ENCODE measurements at regions not wholly inside any gene's neighbourhood (a gene's known extent, or its start where the extent isn't known, plus 50 kb on each side); places are given as distances from the start of the nearest gene placed in this dataset.
"Not testable (repeated sequence)": the region's sequence is repeated elsewhere in the genome, so short reads cannot be mapped to it uniquely, and the experiment has no call there.

- DNase-seq: not testable (repeated sequence)
These were observed 234.2 kb upstream of the ANXA10 start for GRCh38 chr4:167858127-167858526.

- DNase-seq: no peak
These were observed 225.1 kb upstream of the ANXA10 start for GRCh38 chr4:167867191-167867590.

DNA sequence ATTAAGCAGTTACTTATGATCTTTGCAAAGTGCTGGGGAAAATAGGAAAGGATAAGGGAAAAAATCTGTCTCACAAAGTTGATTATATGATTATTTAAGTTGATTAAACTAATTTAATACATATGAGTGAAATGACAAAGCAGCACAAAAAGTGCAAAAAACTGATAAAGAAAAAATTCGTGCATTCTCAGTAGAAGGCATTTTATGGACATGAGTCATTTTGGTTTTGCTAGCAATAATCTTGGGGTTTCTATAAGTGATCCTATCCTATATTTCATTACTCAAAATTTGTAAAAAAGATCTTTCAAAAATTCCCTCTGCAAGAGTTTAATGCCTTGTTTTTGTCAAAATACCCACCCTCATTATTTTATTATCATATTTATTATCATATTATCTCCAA lies 224.2 kb upstream of the ANXA10 start:
- no peak for DNase-seq

DNA sequence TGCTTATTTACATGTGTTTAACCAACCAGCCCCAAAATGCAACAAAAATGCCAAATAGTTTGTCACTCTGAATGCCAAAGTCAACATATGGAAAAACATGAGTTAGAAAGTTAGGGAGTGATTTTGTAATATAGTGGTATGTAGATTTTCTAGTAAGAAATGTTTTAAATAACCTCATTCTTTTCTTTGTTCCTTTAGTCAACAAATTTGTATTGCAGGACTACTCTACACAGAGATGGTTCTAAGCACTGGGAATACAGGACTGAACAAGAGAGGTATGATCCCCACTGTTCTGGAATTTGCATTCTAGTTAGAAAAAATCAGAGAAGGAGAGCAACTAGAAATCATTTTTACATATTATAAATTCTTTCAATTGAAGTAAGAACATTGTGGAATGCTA lies 218.8 kb upstream of the ANXA10 start:
- DNase-seq: no peak

- DNase-seq: not testable (repeated sequence)
These were observed 216.2 kb upstream of the ANXA10 start for GRCh38 chr4:167876091-167876490.

DNA sequence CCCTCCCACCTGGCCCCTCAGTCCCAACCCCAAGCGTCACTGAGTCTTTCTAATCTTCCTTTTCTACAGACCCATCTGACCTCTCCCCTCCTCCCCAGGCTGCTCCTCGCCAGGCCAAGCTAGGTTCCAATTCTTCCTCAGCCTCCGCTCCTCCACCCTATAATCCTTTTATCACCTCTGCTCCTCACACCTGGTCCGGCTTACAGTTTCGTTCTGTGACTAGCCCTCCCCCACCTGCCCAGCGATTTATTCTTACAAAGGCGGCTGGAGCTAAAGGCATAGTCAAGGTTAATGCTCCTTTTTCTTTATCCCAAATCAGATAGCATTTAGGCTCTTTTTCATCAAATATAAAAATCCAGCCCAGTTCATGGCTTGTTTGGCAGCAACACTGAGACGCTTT lies 214.5 kb upstream of the ANXA10 start:
- not testable (repeated sequence) for DNase-seq

DNA sequence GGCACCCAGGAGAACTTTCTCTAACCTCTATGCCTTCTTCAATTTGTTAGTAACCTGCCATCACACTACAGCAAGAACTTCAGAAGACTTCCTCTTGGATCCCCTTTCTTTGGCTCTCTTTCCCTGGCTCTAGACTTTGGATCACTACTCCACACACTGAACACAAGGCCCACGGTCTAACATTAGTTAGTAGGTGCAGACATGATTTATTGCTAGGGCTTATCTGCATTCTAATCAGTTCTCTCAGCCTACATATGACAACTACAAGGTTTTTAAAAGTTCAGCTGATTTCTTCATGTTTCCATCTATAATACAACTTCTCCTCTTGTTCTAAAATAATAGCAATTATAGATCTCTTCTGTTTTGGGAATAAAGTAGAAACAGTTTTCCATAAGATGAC lies 209.1 kb upstream of the ANXA10 start:
- no peak for DNase-seq

DNA sequence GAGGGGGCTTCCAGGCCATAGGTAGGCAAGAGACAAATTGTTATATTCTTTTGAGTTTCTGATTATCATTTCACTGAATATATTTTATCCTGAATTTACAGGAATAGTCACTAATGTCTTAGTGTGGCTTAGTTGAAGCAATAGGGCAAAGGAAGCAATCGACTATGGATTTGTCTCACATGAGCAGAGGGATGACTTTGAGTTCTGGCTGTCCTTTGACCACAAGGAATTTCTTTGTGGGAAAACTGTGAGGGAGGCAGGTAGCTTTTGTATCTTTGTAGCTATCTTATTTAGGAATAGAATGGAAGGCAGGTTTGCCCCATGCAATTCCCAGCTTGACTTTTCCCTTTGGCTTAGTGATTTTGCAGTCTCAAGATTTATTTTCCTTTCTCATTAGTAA lies 207.3 kb upstream of the ANXA10 start:
- DNase-seq: no peak

DNA sequence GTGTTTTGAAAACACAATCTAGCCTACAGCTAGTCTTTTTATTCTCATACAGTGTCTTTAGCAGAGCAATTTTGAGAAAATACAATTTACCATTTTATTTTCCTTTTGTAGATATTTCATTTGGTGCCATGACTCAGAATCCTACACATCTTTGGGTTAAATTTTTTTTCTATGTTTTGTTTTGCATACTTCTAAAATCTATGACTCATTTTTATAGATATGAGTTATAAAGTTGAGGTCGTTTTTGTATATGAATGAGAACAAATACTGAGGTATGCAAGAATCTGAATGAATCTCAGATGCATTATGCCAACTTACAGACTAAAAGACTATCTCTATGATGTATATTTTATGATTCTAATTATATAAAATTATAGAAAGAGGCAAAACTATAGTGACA lies 206.5 kb upstream of the ANXA10 start:
- no peak for DNase-seq

GRCh38 chr4:167887726-167888125 lies 204.6 kb upstream of the ANXA10 start:
- DNase-seq: no peak

DNA sequence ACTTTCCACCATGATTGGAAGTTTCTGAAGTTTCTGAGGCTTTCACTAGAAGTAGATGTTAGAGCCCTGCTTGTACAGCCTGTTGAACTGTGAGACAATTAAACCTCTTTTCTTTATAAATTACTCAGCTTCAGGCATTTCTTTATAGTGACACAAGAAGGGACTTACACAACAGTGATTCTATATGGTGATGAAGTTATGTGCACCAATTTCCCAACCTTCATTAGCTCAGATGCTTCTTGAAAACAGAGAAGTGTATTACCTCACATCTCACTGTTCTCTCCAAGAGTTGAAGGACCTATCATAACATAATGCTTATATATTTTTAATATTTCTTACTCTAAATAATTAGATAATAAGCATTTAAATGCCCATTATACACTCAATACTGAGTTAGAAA lies 202.1 kb upstream of the ANXA10 start:
- no peak for DNase-seq

- DNase-seq: no peak
These were observed 198.8 kb upstream of the ANXA10 start for GRCh38 chr4:167893531-167893930.

DNA sequence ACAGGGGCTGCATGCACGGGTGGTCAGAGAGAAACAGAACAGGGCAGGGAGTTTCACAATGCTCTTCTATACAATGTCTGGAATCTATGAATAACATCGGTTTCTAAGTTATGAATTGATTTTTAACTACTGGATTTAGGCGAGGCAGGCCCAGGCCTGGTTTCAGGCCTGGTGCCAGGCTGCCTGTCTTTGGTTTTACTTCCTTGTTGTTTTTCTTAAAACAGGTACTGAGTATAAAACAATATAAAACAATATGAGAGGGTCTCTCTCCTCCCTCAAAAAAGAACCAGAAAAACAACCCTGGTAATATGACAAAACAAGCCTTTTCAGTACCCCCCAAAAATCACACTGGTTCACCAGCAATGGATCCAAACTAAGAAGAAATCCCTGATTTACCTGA lies 196.1 kb upstream of the ANXA10 start:
- DNase-seq: not testable (repeated sequence)

- no peak for DNase-seq
These were observed 195.2 kb upstream of the ANXA10 start for GRCh38 chr4:167897116-167897515.

DNA sequence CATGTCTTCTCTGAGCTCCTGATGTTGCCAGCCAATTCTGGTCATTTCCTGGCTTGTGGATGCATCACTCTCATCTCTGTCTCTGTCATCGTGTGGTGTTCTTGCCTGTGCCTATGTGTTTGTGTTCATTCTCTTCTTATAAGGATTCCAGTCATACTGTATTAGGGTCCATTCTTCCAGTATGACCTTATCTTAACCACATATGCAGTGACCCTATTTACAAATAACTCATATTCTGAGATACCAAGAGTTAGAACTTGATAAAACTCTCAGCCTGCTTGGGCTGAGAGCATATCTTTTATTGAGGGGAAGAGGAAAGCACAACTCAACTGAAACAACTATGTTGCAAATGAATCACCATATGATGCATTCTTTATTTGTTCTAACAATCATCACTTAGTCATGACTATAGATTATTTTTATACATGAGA lies 189.0 kb upstream of the ANXA10 start:
- no peak for DNase-seq

- no peak for DNase-seq
These were observed 185.5 kb upstream of the ANXA10 start for GRCh38 chr4:167906851-167907250.

DNA sequence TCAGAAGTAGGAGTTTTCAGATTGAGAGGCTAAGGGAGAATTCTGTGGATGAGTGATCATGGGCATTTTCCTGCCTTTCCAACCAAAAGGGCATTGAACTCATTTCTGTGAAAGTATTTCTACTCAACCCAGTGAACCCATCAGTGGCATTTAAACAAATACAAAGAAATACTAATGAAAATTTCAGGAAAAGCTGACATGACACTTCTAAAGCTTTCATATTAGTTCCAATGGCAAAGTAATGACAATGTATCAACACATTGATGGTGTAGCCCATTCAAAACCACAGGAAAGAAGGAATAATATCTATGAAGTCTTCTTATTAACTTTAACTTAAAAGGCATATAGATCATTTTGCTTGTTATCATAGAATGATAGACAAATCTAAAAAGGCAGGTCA lies 183.5 kb upstream of the ANXA10 start:
- no peak for DNase-seq

DNA sequence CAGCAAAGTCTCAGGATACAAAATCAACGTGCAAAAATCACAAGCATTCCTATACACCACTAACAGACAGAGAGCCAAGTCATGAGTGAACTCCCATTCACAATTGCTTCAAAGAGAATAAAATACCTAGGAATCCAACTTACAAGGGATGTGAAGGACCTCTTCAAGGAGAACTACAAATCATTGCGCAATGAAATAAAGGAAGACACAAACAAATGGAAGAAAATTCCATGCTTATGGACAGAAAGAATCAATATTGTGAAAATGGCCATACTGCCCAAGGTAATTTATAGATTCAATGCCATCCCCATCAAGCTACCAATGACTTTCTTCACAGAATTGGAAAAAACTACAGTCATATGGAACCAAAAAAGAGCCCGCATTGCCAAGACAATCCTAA lies 179.8 kb upstream of the ANXA10 start:
- DNase-seq: not testable (repeated sequence)

GRCh38 chr4:167918077-167918476 lies 174.3 kb upstream of the ANXA10 start:
- no peak for DNase-seq

DNA sequence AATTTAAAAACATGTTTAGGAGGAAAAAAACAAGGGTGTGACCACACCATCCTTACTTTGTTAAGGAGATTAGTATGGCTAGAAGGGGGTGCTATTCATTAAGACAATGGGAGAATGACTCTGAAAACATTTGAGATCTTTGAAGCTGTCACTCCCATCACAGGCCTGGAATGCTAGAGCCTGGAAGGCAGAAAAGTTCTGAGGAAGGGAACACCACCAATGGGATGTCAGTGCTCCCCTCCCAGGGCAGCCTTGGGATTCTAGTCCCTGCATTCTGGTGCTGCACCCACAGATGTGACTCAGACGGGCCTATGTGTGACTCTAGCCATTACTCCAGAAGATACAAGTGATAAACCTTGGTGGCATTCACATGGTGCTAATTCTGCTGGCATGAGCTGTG lies 162.2 kb upstream of the ANXA10 start:
- no peak for DNase-seq

DNA sequence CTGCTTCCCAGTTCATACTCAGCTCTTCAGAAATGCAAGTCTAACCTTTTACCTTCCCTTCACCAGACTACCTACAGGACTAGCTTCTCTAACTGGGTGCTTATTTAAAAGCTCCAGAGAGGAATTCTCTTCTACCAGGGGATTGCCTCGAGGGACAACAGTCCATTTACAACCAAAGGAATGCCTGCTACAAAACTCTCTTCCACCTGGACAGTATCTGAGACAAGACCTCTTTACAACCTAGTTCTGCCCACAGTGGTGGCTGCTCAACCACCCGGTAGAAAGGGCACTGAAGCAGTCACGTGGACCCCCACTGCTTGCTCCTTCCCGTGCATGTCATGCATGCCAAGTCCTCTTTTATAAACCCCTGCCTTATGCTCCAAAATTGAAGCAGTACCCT lies 158.1 kb upstream of the ANXA10 start:
- DNase-seq: no peak

- DNase-seq: no peak
These were observed 152.3 kb upstream of the ANXA10 start for GRCh38 chr4:167939863-167940616.

GRCh38 chr4:167943872-167944505 lies 148.3 kb upstream of the ANXA10 start:
- no peak for DNase-seq

DNA sequence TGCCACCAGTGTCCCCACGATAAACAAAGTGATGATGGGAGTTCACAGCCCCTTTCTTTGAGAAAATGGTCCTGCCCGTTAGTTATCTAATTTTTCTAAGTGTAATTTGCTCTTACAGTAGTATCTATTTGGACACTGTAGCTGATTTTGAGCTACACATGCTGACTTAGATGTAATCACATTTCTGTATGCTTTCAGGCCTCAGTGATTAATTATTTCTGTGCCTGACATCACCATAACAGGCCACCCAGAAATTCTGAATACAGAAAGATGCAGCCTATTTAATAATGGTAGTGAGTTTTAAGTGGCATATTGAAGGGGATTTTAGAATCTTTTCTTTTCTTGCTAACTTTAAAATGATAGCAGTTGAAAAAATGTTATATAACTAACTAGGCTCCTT lies 147.6 kb upstream of the ANXA10 start:
- DNase-seq: no peak

GRCh38 chr4:167955006-167955405 lies 137.3 kb upstream of the ANXA10 start:
- no peak for DNase-seq

Data from activated CD8-positive, alpha-beta memory T cell treated with anti-CD3 and anti-CD28 coated beads, Interleukin-2, amount 50 U/mL, for 48 hours (primary cell).